SK-N-SH (cell line): ENCODE measurements at regions not wholly inside any gene's neighbourhood (a gene's known extent, or its start where the extent isn't known, plus 50 kb on each side); places are given as distances from the start of the nearest gene placed in this dataset.

Source experiments
- CTCF ChIA-PET: fragments of 300-600, 350-600 bp; formaldehyde crosslinking; extraction: SDS; loops from one replicate; lab custom pipeline; 2021; lab: Yijun Ruan, JAX
- POLR2A ChIA-PET: fragments of 350-600 bp; sonication (Branson Sonifier 250); formaldehyde crosslinking; extraction: SDS; loops from one replicate; lab custom pipeline; 2020; ENCODE audit warnings: antibody characterized with exemption, inconsistent platforms; lab: Yijun Ruan, JAX
- DNase-seq: peaks from one replicate; pipeline ENCODE4 v3.0.0; 2012
- H2AFZ ChIP-seq: fragments of 200-600 bp; sonication (generic); 2 replicates; pipeline ENCODE4 v1.8.1; 2016; ENCODE audit warnings: antibody characterized with exemption, mild to moderate bottlenecking, low read depth
- H3F3A ChIP-seq: fragments of 200-600 bp; sonication (generic); replicated peaks from 2 replicates; pipeline ENCODE3; 2016; ENCODE audit warnings: antibody characterized with exemption, mild to moderate bottlenecking; ENCODE audit not compliant: insufficient read depth
- H3K27ac ChIP-seq, 2 experiments: fragments of 200-500 bp in 1 of 2; fragments of 200-600 bp in 1 of 2; sonication (Bioruptor generic) in 1 of 2; sonication (generic), shearing (Covaris generic) in 1 of 2; 2 replicates each; pipeline versions ENCODE4 v1.5.1 to v1.6.1; 2014 to 2016; ENCODE audit warnings: low read depth in 2 of 2, inconsistent platforms in 1 of 2, low read length in 1 of 2, mild to moderate bottlenecking in 1 of 2, mixed read lengths in 1 of 2
- H3K27me3 ChIP-seq: fragments of 200-600 bp; sonication (generic), shearing (Covaris generic); 2 replicates; pipeline ENCODE4 v1.6.1; 2016; ENCODE audit warnings: mixed run types; ENCODE audit not compliant: insufficient read depth
- H3K36me3 ChIP-seq, 2 experiments: fragments of 200-500 bp in 1 of 2; fragments of 200-600 bp in 1 of 2; sonication (Bioruptor generic) in 1 of 2; sonication (generic) in 1 of 2; replicated peaks in 1 of 2; 2 replicates each; pipeline versions ENCODE3 to v1.5.1; 2014 to 2016; ENCODE audit warnings: low read length in 1 of 2, mild to moderate bottlenecking in 1 of 2; ENCODE audit not compliant: insufficient read depth in 2 of 2, control insufficient read depth in 1 of 2
- H3K4me1 ChIP-seq, 2 experiments: fragments of 200-500 bp in 1 of 2; fragments of 200-600 bp in 1 of 2; sonication (Bioruptor generic) in 1 of 2; sonication (generic), shearing (Covaris generic) in 1 of 2; 2 replicates each; pipeline versions ENCODE4 v1.5.1 to v1.6.1; 2014 to 2016; ENCODE audit warnings: low read depth in 1 of 2, low read length in 1 of 2, mixed run types in 1 of 2; ENCODE audit not compliant: insufficient read depth in 2 of 2, control insufficient read depth in 1 of 2
- H3K4me2 ChIP-seq: fragments of 200-600 bp; sonication (generic), shearing (Covaris generic); 2 replicates; pipeline ENCODE4 v1.6.1; 2017; ENCODE audit warnings: mixed run types
- H3K4me3 ChIP-seq, 2 experiments: fragments of 200-500 bp in 1 of 2; fragments of 200-600 bp in 1 of 2; sonication (Bioruptor generic) in 1 of 2; sonication (generic), shearing (Covaris generic) in 1 of 2; 2 replicates each; pipeline versions ENCODE4 v1.5.1 to v1.8.1; 2014 to 2016; ENCODE audit warnings: low read depth in 2 of 2, inconsistent platforms in 1 of 2, low read length in 1 of 2, mild to moderate bottlenecking in 1 of 2, mixed read lengths in 1 of 2, moderate library complexity in 1 of 2
- H3K79me2 ChIP-seq: fragments of 200-600 bp; sonication (generic); 2 replicates; pipeline ENCODE4 v1.8.1; 2017; ENCODE audit warnings: mild to moderate bottlenecking; ENCODE audit not compliant: insufficient read depth
- H3K9ac ChIP-seq: fragments of 200-600 bp; sonication (generic); 2 replicates; pipeline ENCODE4 v1.6.1; 2017; ENCODE audit warnings: mixed run types
- H3K9me2 ChIP-seq: fragments of 200-600 bp; sonication (generic); 2 replicates; pipeline ENCODE4 v1.6.1; 2017; ENCODE audit warnings: mixed run types
- H3K9me3 ChIP-seq: fragments of 200-600 bp; sonication (generic); 2 replicates; pipeline ENCODE4 v1.6.1; 2017; ENCODE audit warnings: mixed run types, mild to moderate bottlenecking, moderate library complexity
- H4K20me1 ChIP-seq: fragments of 200-600 bp; sonication (generic); 2 replicates; pipeline ENCODE4 v1.6.1; 2017; ENCODE audit warnings: mild to moderate bottlenecking, mixed run types; ENCODE audit not compliant: insufficient read depth
- CHD2 ChIP-seq: fragments of 150-350 bp; IDR thresholded peaks from 2 replicates; pipeline ENCODE4 v1.6.1; 2018; ENCODE audit warnings: low read length; ENCODE audit not compliant: partially characterized antibody
- CTCF ChIP-seq: fragments of 200-600 bp; sonication (generic); IDR thresholded peaks from 2 replicates; pipeline ENCODE4 v1.6.1; 2017; ENCODE audit warnings: antibody characterized with exemption, mild to moderate bottlenecking, moderate library complexity
- FOXJ3 ChIP-seq: sonication (generic); formaldehyde crosslinking; IDR thresholded peaks from 2 replicates; pipeline ENCODE4 v1.5.1; 2020; ENCODE audit warnings: mild to moderate bottlenecking, missing genetic modification reagents
- GABPA ChIP-seq: IDR thresholded peaks from 2 replicates; pipeline ENCODE4 v1.4.0; 2012; ENCODE audit warnings: low read depth, mild to moderate bottlenecking
- JUND ChIP-seq: IDR thresholded peaks from 2 replicates; pipeline ENCODE4 v1.4.0; 2012
- MAX ChIP-seq: IDR thresholded peaks from 2 replicates; pipeline ENCODE4 v1.4.0; 2012; ENCODE audit warnings: low read depth
- MXI1 ChIP-seq: IDR thresholded peaks from 2 replicates; pipeline ENCODE4 v1.6.1; 2012; ENCODE audit warnings: mild to moderate bottlenecking, low read depth, low read length, improper control_type of control experiment
- POLR2AphosphoS5 ChIP-seq: IDR thresholded peaks from 2 replicates; pipeline ENCODE4 v1.6.1; 2012; ENCODE audit warnings: low read depth, low read length
- RCOR1 ChIP-seq: fragments of 150-350 bp; IDR thresholded peaks from 2 replicates; pipeline ENCODE4 v1.6.1; 2017; ENCODE audit warnings: antibody characterized with exemption, low read length
- SMC3 ChIP-seq: IDR thresholded peaks from 2 replicates; pipeline ENCODE4 v1.6.1; 2012; ENCODE audit warnings: low read depth, low read length, improper control_type of control experiment
- TEAD4 ChIP-seq: IDR thresholded peaks from 2 replicates; pipeline ENCODE4 v1.4.0; 2012; ENCODE audit warnings: mild to moderate bottlenecking, borderline replicate concordance; ENCODE audit not compliant: insufficient read depth
- YY1 ChIP-seq: IDR thresholded peaks from 2 replicates; pipeline ENCODE4 v1.4.0; 2012; ENCODE audit warnings: low read depth, mild to moderate bottlenecking
- WGBS: methylation state at CpG from one replicate; pipeline ENCODE4 v1.1.6; 2017; ENCODE audit warnings: low lambda C conversion rate; 5-methylcytosine and 5-hydroxymethylcytosine counted together
- TF ChIP-seq, protein P1 (sequence below): IDR thresholded peaks from 2 replicates; pipeline ENCODE4 v1.4.0; 2012; ENCODE audit warnings: low read depth, borderline replicate concordance
- TF ChIP-seq, protein P2 (sequence below): IDR thresholded peaks from 2 replicates; pipeline ENCODE4 v1.4.0; 2012; ENCODE audit warnings: low read depth, borderline replicate concordance

DNA sequence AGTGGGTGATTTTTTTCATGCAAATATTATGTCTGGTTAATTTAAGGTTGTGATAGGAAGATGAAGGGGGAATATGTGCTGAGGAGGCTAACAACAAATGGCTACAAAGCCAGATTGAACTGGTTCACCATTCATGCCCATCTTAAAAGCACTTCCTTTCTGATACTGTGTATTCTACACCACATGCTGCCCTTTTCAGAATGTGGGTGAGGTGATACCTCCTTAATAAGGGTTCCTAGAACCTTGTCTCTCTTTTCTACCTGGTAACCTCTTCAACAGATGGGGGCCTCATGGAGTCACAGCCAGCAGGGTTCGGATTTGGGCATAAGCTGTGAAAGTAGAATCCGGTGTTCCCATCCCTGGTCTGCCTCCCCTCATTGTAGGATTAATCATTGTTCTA is 1064.0 kb upstream of the SEMA6A start:
- no peak for TF ChIP-seq CTCF
- TF ChIP-seq FOXJ3 (CRISPR knock-in tag), result no peak
- TF ChIP-seq, protein P1, sequence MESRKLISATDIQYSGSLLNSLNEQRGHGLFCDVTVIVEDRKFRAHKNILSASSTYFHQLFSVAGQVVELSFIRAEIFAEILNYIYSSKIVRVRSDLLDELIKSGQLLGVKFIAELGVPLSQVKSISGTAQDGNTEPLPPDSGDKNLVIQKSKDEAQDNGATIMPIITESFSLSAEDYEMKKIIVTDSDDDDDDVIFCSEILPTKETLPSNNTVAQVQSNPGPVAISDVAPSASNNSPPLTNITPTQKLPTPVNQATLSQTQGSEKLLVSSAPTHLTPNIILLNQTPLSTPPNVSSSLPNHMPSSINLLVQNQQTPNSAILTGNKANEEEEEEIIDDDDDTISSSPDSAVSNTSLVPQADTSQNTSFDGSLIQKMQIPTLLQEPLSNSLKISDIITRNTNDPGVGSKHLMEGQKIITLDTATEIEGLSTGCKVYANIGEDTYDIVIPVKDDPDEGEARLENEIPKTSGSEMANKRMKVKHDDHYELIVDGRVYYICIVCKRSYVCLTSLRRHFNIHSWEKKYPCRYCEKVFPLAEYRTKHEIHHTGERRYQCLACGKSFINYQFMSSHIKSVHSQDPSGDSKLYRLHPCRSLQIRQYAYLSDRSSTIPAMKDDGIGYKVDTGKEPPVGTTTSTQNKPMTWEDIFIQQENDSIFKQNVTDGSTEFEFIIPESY, result no peak
- TF ChIP-seq RCOR1, result no peak
- no peak for TF ChIP-seq POLR2AphosphoS5
- no peak for DNase-seq
- H3K9me3 ChIP-seq, result no peaks in the 10 kb centered on the region
- ChIA-PET CTCF (no interaction called here), POLR2A (no interaction called here)
- no peak overlapping the region for H3K4me2 ChIP-seq
- H3K4me1 ChIP-seq, result no peaks in the 10 kb centered on the region
- no peaks in the 10 kb centered on the region for H3K27me3 ChIP-seq
- H3K79me2 ChIP-seq, result no peaks in the 10 kb centered on the region
- no peak overlapping the region for H3K27ac ChIP-seq
- H3K9me2 ChIP-seq, result no peaks in the 10 kb centered on the region
- H2AFZ ChIP-seq, result no peak overlapping the region
- H3F3A ChIP-seq, result no peaks in the 10 kb centered on the region
- H3K9ac ChIP-seq, result no peak overlapping the region
- H4K20me1 ChIP-seq, result no peaks in the 10 kb centered on the region
- WGBS, result 26% methylated on average over 2 of the region's 2 CpGs
- H3K4me3 ChIP-seq, result no peak overlapping the region
- H3K36me3 ChIP-seq, result no peaks in the 10 kb centered on the region

- Histone ChIP-seq H3K9me2 (no peaks in the 10 kb centered on the region), H3K4me2 (no peak overlapping the region), H3K36me3 (no peaks in the 10 kb centered on the region)
- TF ChIP-seq FOXJ3 (CRISPR knock-in tag) (no peak), JUND (no peak), CHD2 (no peak), SMC3 (no peak), GABPA (no peak), YY1 (no peak), TEAD4 (no peak), MXI1 (no peak), MAX (no peak)
- TF ChIP-seq, protein P2, sequence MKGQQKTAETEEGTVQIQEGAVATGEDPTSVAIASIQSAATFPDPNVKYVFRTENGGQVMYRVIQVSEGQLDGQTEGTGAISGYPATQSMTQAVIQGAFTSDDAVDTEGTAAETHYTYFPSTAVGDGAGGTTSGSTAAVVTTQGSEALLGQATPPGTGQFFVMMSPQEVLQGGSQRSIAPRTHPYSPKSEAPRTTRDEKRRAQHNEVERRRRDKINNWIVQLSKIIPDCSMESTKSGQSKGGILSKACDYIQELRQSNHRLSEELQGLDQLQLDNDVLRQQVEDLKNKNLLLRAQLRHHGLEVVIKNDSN, result no peak
- TF ChIP-seq, protein P1, result no peak
- TF ChIP-seq, all 33 proteins: peak for 0
- Histone ChIP-seq H3F3A (no peaks in the 10 kb centered on the region), H3K79me2 (no peaks in the 10 kb centered on the region), H4K20me1 (no peaks in the 10 kb centered on the region), H3K27me3 (no peaks in the 10 kb centered on the region), H3K4me3 (no peak overlapping the region), H3K9ac (no peak overlapping the region), H3K4me1 (no peaks in the 10 kb centered on the region), H3K27ac (no peak overlapping the region), H2AFZ (no peak overlapping the region), H3K9me3 (peaks cover 12% of the 10 kb centered on the region; the same call in 1 of the 2 replicates)
- CTCF ChIA-PET, result no interaction called here
- no peak for DNase-seq
- 47% methylated on average over 5 of the region's 5 CpGs for WGBS
- POLR2A ChIA-PET, result no interaction called here
Measured at GRCh38 chr5:117633093-117633492, 1058.5 kb upstream of the SEMA6A start.
